Neural cell (in vitro differentiated cells): ENCODE measurements at regions not wholly inside any gene's neighbourhood (a gene's known extent, or its start where the extent isn't known, plus 50 kb on each side); places are given as distances from the start of the nearest gene placed in this dataset.

ENCODE experiments used
- H2AFZ ChIP-seq: fragments of 200-600, 300-800 bp; sonication (generic), shearing (Covaris generic); 2 replicates; pipeline ENCODE4 v1.6.0; 2014; ENCODE audit warnings: low read depth, mild to moderate bottlenecking, antibody characterized with exemption, low read length, moderate library complexity
- H3F3A ChIP-seq: fragments of 200-600 bp; shearing (Covaris generic); 2 replicates; pipeline ENCODE4 v1.6.1; 2016; ENCODE audit warnings: mild to moderate bottlenecking, moderate library complexity, mixed read lengths, antibody characterized with exemption, low read length; ENCODE audit not compliant: insufficient read depth, poor library complexity, severe bottlenecking
- H3K27ac ChIP-seq: fragments of 200-600, 300-800 bp; sonication (generic), shearing (Covaris generic); 2 replicates; pipeline ENCODE4 v1.5.1; 2014; ENCODE audit warnings: mild to moderate bottlenecking, low read length, moderate library complexity
- H3K27me3 ChIP-seq: fragments of 300-800, 200-600 bp; sonication (generic), shearing (Covaris generic); 2 replicates; pipeline ENCODE4 v1.6.0; 2014; ENCODE audit warnings: mild to moderate bottlenecking, low read depth, low read length, moderate library complexity; ENCODE audit not compliant: insufficient read depth
- H3K36me3 ChIP-seq: fragments of 300-800, 200-600 bp; sonication (generic), shearing (Covaris generic); 2 replicates; pipeline ENCODE4 v1.5.1; 2014; ENCODE audit warnings: mild to moderate bottlenecking, antibody characterized with exemption, low read length, moderate library complexity; ENCODE audit not compliant: insufficient read depth
- H3K4me2 ChIP-seq: fragments of 300-800, 200-600 bp; sonication (generic), shearing (Covaris generic); 2 replicates; pipeline ENCODE4 v1.6.0; 2014; ENCODE audit warnings: mild to moderate bottlenecking, low read length
- H3K4me3 ChIP-seq: fragments of 300-800, 200-600 bp; sonication (generic), shearing (Covaris generic); 2 replicates; pipeline ENCODE4 v1.5.1; 2014; ENCODE audit warnings: mild to moderate bottlenecking, low read length, moderate library complexity
- H3K79me2 ChIP-seq: fragments of 200-600 bp; shearing (Covaris generic); replicated peaks from 2 replicates; pipeline ENCODE4 v1.6.0; 2014; ENCODE audit warnings: mild to moderate bottlenecking, low read length, moderate library complexity; ENCODE audit not compliant: insufficient read depth
- H3K9ac ChIP-seq: fragments of 300-800, 200-600 bp; sonication (generic), shearing (Covaris generic); 2 replicates; pipeline ENCODE4 v1.6.1; 2016; ENCODE audit warnings: mild to moderate bottlenecking, low read length, mixed read lengths
- H3K9me2 ChIP-seq: fragments of 200-600 bp; shearing (Covaris generic); 2 replicates; pipeline ENCODE4 v1.6.1; 2016; ENCODE audit warnings: mild to moderate bottlenecking, low read length, mixed read lengths; ENCODE audit not compliant: insufficient read depth
- H3K9me3 ChIP-seq: fragments of 200-600, 300-800 bp; sonication (generic), shearing (Covaris generic); 2 replicates; pipeline ENCODE4 v1.6.1; 2016; ENCODE audit warnings: mild to moderate bottlenecking, mixed run types, low read length, moderate library complexity, mixed read lengths
- H4K20me1 ChIP-seq: fragments of 200-600 bp; shearing (Covaris generic); 2 replicates; pipeline ENCODE4 v1.6.1; 2016; ENCODE audit warnings: mild to moderate bottlenecking, mixed run types; ENCODE audit not compliant: insufficient read depth
- EP300 ChIP-seq: fragments of 450-650 bp; conservative IDR thresholded peaks from 2 replicates; pipeline ENCODE4 v1.6.1; 2014; ENCODE audit warnings: antibody characterized with exemption, mild to moderate bottlenecking, moderate library complexity; ENCODE audit not compliant: poor library complexity, severe bottlenecking
- EZH2 ChIP-seq: fragments of 200-600, 300-800 bp; shearing (Covaris generic), sonication (generic); IDR thresholded peaks from 2 replicates; pipeline ENCODE4 v1.6.1; 2014; ENCODE audit warnings: antibody characterized with exemption, low read length, borderline replicate concordance, mild to moderate bottlenecking; ENCODE audit not compliant: insufficient read depth, poor library complexity, severe bottlenecking
- MXI1 ChIP-seq: fragments of 450-650 bp; conservative IDR thresholded peaks from 2 replicates; pipeline ENCODE4 v1.6.1; 2014; ENCODE audit warnings: antibody characterized with exemption, mild to moderate bottlenecking; ENCODE audit not compliant: poor library complexity, severe bottlenecking
- POLR2AphosphoS5 ChIP-seq: IDR thresholded peaks from 2 replicates; pipeline ENCODE4 v1.6.1; 2012
- RAD21 ChIP-seq: fragments of 450-650 bp; conservative IDR thresholded peaks from 2 replicates; pipeline ENCODE4 v1.6.1; 2014; ENCODE audit warnings: antibody characterized with exemption, mild to moderate bottlenecking, moderate library complexity
- SMC3 ChIP-seq: fragments of 450-650 bp; conservative IDR thresholded peaks from 2 replicates; pipeline ENCODE4 v1.6.1; 2014; ENCODE audit warnings: antibody characterized with exemption, mild to moderate bottlenecking, moderate library complexity; ENCODE audit not compliant: poor library complexity
- TAF1 ChIP-seq: IDR thresholded peaks from 2 replicates; pipeline ENCODE4 v1.6.1; 2012; ENCODE audit warnings: low read depth
- TF ChIP-seq, protein P1 (sequence below): IDR thresholded peaks from 2 replicates; pipeline ENCODE4 v1.6.1; 2012; ENCODE audit warnings: borderline replicate concordance
- TF ChIP-seq, protein P2 (sequence below): fragments of 450-650 bp; IDR thresholded peaks from 2 replicates; pipeline ENCODE4 v1.5.1; 2014; ENCODE audit warnings: antibody characterized with exemption, mild to moderate bottlenecking, moderate library complexity; ENCODE audit not compliant: poor library complexity, severe bottlenecking

DNA sequence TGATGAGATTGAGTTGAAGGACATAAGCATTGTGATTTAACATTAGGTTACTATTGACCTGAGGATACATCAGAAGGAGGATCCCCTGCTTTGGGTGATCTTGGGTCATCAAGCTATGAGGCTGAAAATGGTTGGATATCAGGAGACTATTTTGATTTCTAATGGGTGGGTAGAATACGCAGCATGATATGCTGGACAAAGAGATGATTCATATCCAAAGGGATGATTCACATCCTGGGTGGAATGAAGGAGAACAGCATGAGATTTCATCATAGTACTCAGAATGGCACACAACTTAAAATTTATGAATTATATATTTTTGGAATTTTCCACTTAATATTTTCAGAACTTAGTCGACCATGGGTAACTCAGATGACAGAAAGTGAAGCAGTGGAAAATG is 1759.5 kb upstream of the C9orf72 start:
- no peak overlapping the region for H3K4me2 ChIP-seq
- H3F3A ChIP-seq = no peaks in the 10 kb centered on the region
- no peak overlapping the region for H3K4me3 ChIP-seq
- H3K27ac ChIP-seq = no peak overlapping the region
- H3K79me2 ChIP-seq = no peaks in the 10 kb centered on the region
- H3K27me3 ChIP-seq = no peaks in the 10 kb centered on the region
- TF ChIP-seq POLR2AphosphoS5 (no peak), MXI1 (no peak), EZH2 (no peak)
- no peak overlapping the region for H2AFZ ChIP-seq
- no peaks in the 10 kb centered on the region for H4K20me1 ChIP-seq
- peaks cover 3% of the 10 kb centered on the region for H3K9me2 ChIP-seq
- no peak overlapping the region for H3K9ac ChIP-seq
- H3K9me3 ChIP-seq = no peaks in the 10 kb centered on the region
- no peaks in the 10 kb centered on the region for H3K36me3 ChIP-seq

DNA sequence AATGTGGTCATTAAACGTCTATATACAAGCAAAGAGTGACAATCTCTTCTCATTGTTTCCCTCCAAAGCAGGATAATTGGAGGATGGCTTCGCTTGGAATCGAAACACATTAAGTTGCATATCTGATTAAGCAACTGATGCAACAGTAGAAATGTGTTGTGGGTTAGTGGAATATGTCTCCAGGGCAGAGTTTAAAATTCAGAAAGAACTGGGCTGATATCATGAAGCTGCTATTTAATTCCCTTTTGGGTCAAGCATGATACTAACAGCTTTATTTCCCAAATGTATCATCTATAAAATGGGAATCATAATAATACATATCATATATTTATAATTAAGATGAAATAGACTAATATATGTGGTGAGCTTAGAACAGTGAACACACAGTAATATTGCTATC is 1763.0 kb upstream of the C9orf72 start:
- no peak overlapping the region for H3K4me2 ChIP-seq
- no peaks in the 10 kb centered on the region for H3K27me3 ChIP-seq
- no peaks in the 10 kb centered on the region for H3K36me3 ChIP-seq
- no peaks in the 10 kb centered on the region for H3F3A ChIP-seq
- no peak overlapping the region for H2AFZ ChIP-seq
- no peak overlapping the region for H3K4me3 ChIP-seq
- TF ChIP-seq POLR2AphosphoS5 (no peak), RAD21 (no peak), TAF1 (no peak), EP300 (no peak), EZH2 (no peak), SMC3 (no peak), MXI1 (no peak)
- TF ChIP-seq, protein P1, sequence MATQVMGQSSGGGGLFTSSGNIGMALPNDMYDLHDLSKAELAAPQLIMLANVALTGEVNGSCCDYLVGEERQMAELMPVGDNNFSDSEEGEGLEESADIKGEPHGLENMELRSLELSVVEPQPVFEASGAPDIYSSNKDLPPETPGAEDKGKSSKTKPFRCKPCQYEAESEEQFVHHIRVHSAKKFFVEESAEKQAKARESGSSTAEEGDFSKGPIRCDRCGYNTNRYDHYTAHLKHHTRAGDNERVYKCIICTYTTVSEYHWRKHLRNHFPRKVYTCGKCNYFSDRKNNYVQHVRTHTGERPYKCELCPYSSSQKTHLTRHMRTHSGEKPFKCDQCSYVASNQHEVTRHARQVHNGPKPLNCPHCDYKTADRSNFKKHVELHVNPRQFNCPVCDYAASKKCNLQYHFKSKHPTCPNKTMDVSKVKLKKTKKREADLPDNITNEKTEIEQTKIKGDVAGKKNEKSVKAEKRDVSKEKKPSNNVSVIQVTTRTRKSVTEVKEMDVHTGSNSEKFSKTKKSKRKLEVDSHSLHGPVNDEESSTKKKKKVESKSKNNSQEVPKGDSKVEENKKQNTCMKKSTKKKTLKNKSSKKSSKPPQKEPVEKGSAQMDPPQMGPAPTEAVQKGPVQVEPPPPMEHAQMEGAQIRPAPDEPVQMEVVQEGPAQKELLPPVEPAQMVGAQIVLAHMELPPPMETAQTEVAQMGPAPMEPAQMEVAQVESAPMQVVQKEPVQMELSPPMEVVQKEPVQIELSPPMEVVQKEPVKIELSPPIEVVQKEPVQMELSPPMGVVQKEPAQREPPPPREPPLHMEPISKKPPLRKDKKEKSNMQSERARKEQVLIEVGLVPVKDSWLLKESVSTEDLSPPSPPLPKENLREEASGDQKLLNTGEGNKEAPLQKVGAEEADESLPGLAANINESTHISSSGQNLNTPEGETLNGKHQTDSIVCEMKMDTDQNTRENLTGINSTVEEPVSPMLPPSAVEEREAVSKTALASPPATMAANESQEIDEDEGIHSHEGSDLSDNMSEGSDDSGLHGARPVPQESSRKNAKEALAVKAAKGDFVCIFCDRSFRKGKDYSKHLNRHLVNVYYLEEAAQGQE = no peak
- TF ChIP-seq, protein P2, sequence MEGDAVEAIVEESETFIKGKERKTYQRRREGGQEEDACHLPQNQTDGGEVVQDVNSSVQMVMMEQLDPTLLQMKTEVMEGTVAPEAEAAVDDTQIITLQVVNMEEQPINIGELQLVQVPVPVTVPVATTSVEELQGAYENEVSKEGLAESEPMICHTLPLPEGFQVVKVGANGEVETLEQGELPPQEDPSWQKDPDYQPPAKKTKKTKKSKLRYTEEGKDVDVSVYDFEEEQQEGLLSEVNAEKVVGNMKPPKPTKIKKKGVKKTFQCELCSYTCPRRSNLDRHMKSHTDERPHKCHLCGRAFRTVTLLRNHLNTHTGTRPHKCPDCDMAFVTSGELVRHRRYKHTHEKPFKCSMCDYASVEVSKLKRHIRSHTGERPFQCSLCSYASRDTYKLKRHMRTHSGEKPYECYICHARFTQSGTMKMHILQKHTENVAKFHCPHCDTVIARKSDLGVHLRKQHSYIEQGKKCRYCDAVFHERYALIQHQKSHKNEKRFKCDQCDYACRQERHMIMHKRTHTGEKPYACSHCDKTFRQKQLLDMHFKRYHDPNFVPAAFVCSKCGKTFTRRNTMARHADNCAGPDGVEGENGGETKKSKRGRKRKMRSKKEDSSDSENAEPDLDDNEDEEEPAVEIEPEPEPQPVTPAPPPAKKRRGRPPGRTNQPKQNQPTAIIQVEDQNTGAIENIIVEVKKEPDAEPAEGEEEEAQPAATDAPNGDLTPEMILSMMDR = no peak
- H3K9me3 ChIP-seq = no peaks in the 10 kb centered on the region
- H3K9me2 ChIP-seq = peaks cover 3% of the 10 kb centered on the region
- no peaks in the 10 kb centered on the region for H3K79me2 ChIP-seq
- H3K27ac ChIP-seq = no peak overlapping the region
- H4K20me1 ChIP-seq = no peaks in the 10 kb centered on the region
- no peak overlapping the region for H3K9ac ChIP-seq

DNA sequence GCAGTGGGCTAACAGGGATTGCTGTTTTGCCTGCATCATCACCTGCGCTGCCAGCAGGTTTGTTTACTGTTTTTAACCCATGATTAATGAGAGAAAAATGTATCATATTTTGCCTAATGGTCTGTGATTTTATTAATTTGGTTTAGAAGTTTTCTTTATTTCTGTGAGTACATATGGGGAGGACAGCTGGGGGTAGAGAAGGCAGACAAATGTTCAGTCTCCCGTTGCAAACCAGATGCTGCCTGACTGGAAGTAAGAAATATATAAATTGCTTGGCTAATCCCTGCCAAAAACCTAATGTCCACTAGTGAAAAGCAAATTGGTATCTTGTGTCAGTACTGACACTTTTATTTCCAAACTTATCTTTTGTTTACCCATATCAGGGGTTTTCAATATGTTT is 1766.1 kb upstream of the C9orf72 start:
- no peak overlapping the region for H2AFZ ChIP-seq
- no peaks in the 10 kb centered on the region for H3F3A ChIP-seq
- no peaks in the 10 kb centered on the region for H3K9me3 ChIP-seq
- no peaks in the 10 kb centered on the region for H3K79me2 ChIP-seq
- no peak for TF ChIP-seq MXI1
- no peak for TF ChIP-seq POLR2AphosphoS5
- TF ChIP-seq EP300 = no peak
- TF ChIP-seq, protein P2 = no peak
- TF ChIP-seq TAF1 = no peak
- no peak for TF ChIP-seq EZH2
- TF ChIP-seq, protein P1 = no peak
- H3K4me3 ChIP-seq = no peak overlapping the region
- H3K36me3 ChIP-seq = no peaks in the 10 kb centered on the region
- no peak overlapping the region for H3K9ac ChIP-seq
- no peaks in the 10 kb centered on the region for H4K20me1 ChIP-seq
- H3K27me3 ChIP-seq = no peaks in the 10 kb centered on the region
- H3K4me2 ChIP-seq = no peak overlapping the region
- no peak overlapping the region for H3K27ac ChIP-seq
- peaks cover 3% of the 10 kb centered on the region for H3K9me2 ChIP-seq
